ENCODE measurements at regions not wholly inside any gene's neighbourhood (a gene's known extent, or its start where the extent isn't known, plus 50 kb on each side); places are given as distances from the start of the nearest gene placed in this dataset.

DNA sequence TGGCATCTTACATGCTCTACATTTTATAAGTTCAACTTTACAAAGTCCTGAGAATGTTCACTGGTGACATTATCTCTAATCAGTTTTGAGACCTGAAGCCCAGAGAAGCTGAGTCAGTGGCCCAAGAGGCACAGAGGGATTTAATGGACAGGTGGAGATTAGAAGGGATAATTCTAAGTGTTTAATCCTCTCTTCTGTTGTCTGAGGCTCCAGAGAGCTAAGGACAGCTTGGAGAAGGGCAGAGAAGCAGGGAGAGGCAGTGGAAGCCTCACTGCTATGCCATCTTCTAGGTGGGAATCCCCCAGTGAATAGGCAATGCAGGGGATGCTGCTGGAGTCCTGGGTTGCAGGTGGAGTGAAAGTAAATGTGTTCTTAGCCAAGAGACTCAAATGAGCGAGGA, 369.4 kb upstream of the SLCO3A1 start:
- ATAC-seq = no peak
- no peaks in the 10 kb centered on the region for H3K27me3 ChIP-seq
- no peaks in the 10 kb centered on the region for H3K4me1 ChIP-seq
- intact Hi-C loops (cut with DNase I) = no loop called here
- TF ChIP-seq POLR2A (IDR thresholded peaks at IDR 0.05) = no peak
- H3K9me3 ChIP-seq = no peaks in the 10 kb centered on the region
- WGBS, 4 donors = 78 to 93% (median 83%) methylated on average over 1 of the region's 1 CpG
- no peak overlapping the region for H3K4me3 ChIP-seq
- H3K27ac ChIP-seq = no peak overlapping the region
- DNase-seq = no peak
- no peaks in the 10 kb centered on the region for H3K36me3 ChIP-seq

DNA sequence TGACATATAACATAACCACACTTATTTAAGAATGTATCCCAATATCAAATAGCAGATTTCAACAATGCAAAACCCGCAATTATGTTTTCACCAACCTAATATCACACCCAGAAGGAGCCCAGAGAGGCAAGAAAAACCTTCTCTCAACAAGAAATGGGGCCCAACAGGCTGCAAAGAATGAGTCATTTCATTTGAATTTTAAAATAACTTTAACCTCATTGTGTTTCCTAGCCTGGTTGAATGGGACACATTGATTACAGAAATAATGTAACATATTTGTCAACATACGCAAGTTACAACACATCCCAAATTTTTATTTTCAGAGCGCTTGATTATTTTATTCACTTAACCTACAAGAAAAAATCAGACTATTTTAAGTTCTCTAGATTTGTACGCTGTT, 365.1 kb upstream of the SLCO3A1 start:
- TF ChIP-seq, protein P1, sequence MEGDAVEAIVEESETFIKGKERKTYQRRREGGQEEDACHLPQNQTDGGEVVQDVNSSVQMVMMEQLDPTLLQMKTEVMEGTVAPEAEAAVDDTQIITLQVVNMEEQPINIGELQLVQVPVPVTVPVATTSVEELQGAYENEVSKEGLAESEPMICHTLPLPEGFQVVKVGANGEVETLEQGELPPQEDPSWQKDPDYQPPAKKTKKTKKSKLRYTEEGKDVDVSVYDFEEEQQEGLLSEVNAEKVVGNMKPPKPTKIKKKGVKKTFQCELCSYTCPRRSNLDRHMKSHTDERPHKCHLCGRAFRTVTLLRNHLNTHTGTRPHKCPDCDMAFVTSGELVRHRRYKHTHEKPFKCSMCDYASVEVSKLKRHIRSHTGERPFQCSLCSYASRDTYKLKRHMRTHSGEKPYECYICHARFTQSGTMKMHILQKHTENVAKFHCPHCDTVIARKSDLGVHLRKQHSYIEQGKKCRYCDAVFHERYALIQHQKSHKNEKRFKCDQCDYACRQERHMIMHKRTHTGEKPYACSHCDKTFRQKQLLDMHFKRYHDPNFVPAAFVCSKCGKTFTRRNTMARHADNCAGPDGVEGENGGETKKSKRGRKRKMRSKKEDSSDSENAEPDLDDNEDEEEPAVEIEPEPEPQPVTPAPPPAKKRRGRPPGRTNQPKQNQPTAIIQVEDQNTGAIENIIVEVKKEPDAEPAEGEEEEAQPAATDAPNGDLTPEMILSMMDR (IDR thresholded peaks at IDR 0.05) = no peak
- no peak for TF ChIP-seq POLR2A (IDR thresholded peaks at IDR 0.05)
- DNase-seq (no peak), ATAC-seq (no peak)
- 65 to 80% (median 72%) methylated on average over 4 of the region's 4 CpGs for WGBS, 4 donors
- H3K27me3 ChIP-seq = no peaks in the 10 kb centered on the region
- H3K27ac ChIP-seq = no peak overlapping the region
- H3K4me1 ChIP-seq = no peaks in the 10 kb centered on the region
- H3K36me3 ChIP-seq = no peaks in the 10 kb centered on the region
- H3K4me3 ChIP-seq = no peak overlapping the region
- no peaks in the 10 kb centered on the region for H3K9me3 ChIP-seq
- intact Hi-C loops (cut with DNase I) = no loop called here

DNA sequence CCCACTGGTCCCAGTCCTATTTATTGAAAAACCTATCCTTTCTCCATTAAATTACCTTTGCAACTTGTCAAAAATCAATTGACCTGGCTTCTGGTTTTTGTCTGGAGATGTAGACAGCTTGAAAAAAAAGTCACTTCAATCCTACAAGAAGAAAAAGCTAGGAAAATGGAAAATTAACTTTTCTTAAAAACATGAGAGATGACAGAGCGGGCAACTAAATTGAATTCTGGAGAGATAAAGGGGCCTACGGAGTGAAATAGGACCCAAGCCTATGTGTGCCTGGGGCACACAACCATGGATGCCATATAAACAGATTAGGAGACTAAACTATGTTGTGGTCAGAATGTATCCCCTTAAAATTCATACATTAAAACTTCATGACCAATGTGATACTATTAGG, 363.3 kb upstream of the SLCO3A1 start:
- intact Hi-C loops (cut with DNase I) = no loop called here
- Histone ChIP-seq H3K36me3 (no peaks in the 10 kb centered on the region), H3K4me1 (no peaks in the 10 kb centered on the region), H3K4me3 (no peak overlapping the region), H3K27me3 (no peaks in the 10 kb centered on the region), H3K9me3 (no peaks in the 10 kb centered on the region), H3K27ac (no peak overlapping the region)
- WGBS, 4 donors = 83 to 94% (median 90%) methylated on average over 2 of the region's 2 CpGs
- TF ChIP-seq, protein P1 (IDR thresholded peaks at IDR 0.05) = no peak
- TF ChIP-seq POLR2A (IDR thresholded peaks at IDR 0.05) = no peak
- no peak for ATAC-seq
- DNase-seq = no peak

DNA sequence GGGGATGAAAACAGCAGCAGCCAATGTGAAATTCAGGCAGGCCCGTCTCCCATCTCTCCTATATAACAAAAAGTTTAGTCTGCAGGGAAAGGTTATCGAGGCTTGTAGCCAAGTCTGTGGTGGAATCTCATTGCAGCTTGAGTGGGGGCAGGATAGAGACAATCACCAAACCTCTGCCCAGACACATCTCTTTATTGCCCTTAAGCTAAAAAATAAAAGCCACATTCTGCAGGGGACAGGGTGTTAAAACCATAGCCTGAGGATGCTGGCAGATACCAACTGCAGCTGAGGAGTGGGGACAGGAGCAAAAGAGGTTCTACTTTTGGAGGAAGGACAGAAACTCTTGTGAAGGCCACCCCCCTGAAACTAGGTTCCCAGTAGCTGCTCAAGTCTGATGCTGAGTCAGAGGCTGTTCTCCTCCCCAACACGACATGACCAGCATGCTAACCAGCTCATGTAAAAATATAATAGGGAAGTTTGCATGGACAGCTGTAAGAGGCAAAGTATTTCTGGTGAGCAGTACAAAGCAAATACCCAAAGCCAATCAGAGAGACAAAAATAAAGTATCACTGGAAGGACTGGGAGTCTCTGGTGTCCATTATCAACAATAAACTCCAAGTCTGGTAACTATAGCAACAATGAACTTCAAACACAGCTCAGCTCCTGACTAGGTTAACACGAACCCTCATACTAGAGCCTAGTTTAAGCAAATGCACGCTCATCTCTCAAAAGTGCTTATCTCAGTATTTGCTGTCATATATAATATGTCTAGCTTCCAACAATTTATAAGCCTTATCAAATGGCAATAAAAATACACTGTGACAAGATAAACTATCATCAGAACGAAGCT, 362.2 kb upstream of the SLCO3A1 start:
- H3K27me3 ChIP-seq = no peaks in the 10 kb centered on the region
- H3K4me3 ChIP-seq = no peak overlapping the region
- no peak for ATAC-seq
- H3K36me3 ChIP-seq = no peaks in the 10 kb centered on the region
- H3K4me1 ChIP-seq = no peaks in the 10 kb centered on the region
- no peak for DNase-seq
- H3K9me3 ChIP-seq = no peaks in the 10 kb centered on the region
- intact Hi-C loops (cut with DNase I) = no loop called here
- 54 to 74% (median 56%) methylated on average over 6 of the region's 6 CpGs for WGBS, 4 donors
- TF ChIP-seq, protein P1 (IDR thresholded peaks at IDR 0.05) = no peak
- TF ChIP-seq POLR2A (IDR thresholded peaks at IDR 0.05) = no peak
- no peak overlapping the region for H3K27ac ChIP-seq

All from heart left ventricle (tissue), 16 donors.